Esophagus muscularis mucosa (tissue), 3 donors: ENCODE measurements at regions not wholly inside any gene's neighbourhood (a gene's known extent, or its start where the extent isn't known, plus 50 kb on each side); places are given as distances from the start of the nearest gene placed in this dataset.

Experiments used
- POLR2A ChIP-seq: fragments of 450-650 bp; IDR thresholded peaks from one replicate; pipeline ENCODE4 v1.6.1; 2017; ENCODE audit warnings: antibody characterized with exemption, moderate library complexity, mild to moderate bottlenecking, low read depth
- POLR2AphosphoS5 ChIP-seq, 2 donors: sonication (generic); formaldehyde crosslinking; IDR thresholded peaks; one replicate each; pipeline ENCODE4 v1.6.1; 2017; ENCODE audit warnings: antibody characterized with exemption in 2 of 2
- TF ChIP-seq, protein P1 (sequence below), 3 experiments: fragments of 200-600 bp in 2 of 3; fragments of 450-650 bp in 1 of 3; sonication (generic) in 2 of 3; IDR thresholded peaks; one replicate each; pipeline ENCODE4 v1.5.1; 2017 to 2019; ENCODE audit warnings: antibody characterized with exemption in 3 of 3, mild to moderate bottlenecking in 2 of 3, moderate library complexity in 1 of 3

GRCh38 chr22:35479359-35479758 is 61.3 kb upstream of the RASD2 start:
- TF ChIP-seq, protein P1, sequence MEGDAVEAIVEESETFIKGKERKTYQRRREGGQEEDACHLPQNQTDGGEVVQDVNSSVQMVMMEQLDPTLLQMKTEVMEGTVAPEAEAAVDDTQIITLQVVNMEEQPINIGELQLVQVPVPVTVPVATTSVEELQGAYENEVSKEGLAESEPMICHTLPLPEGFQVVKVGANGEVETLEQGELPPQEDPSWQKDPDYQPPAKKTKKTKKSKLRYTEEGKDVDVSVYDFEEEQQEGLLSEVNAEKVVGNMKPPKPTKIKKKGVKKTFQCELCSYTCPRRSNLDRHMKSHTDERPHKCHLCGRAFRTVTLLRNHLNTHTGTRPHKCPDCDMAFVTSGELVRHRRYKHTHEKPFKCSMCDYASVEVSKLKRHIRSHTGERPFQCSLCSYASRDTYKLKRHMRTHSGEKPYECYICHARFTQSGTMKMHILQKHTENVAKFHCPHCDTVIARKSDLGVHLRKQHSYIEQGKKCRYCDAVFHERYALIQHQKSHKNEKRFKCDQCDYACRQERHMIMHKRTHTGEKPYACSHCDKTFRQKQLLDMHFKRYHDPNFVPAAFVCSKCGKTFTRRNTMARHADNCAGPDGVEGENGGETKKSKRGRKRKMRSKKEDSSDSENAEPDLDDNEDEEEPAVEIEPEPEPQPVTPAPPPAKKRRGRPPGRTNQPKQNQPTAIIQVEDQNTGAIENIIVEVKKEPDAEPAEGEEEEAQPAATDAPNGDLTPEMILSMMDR (IDR thresholded peaks at IDR 0.05), result no peak
- no peak for TF ChIP-seq POLR2AphosphoS5 (IDR thresholded peaks at IDR 0.05)
- no peak for TF ChIP-seq POLR2A
